GM23338 (cell line): ENCODE measurements at regions not wholly inside any gene's neighbourhood (a gene's known extent, or its start where the extent isn't known, plus 50 kb on each side); places are given as distances from the start of the nearest gene placed in this dataset.

Experiments used
- CTCF ChIP-seq, 2 experiments: fragments of 200-600 bp in 1 of 2; sonication (generic) in 1 of 2; conservative IDR thresholded peaks; 2 replicates each; pipeline versions ENCODE4 v1.5.1 to v1.6.1; 2016 to 2017; ENCODE audit warnings: antibody characterized with exemption in 2 of 2, low read depth in 2 of 2, mild to moderate bottlenecking in 2 of 2, moderate library complexity in 1 of 2
- EZH2 ChIP-seq: fragments of 200-600 bp; sonication (generic); IDR thresholded peaks from one replicate; pipeline ENCODE4 v1.8.0; 2017; ENCODE audit warnings: antibody characterized with exemption, mild to moderate bottlenecking, low read depth; ENCODE audit not compliant: unreplicated experiment

GRCh38 chr4:114280645-114281044, 301.2 kb upstream of the ARSJ start:
- no peak for TF ChIP-seq CTCF (conservative IDR thresholded peaks at IDR 0.05; ENCODE audit: low read depth in 2 of 2)
- no peak for TF ChIP-seq EZH2
